IMR-90 (cell line): ENCODE measurements at regions not wholly inside any gene's neighbourhood (a gene's known extent, or its start where the extent isn't known, plus 50 kb on each side); places are given as distances from the start of the nearest gene placed in this dataset.

ENCODE experiments used
- ATAC-seq: fragments of 200-7000 bp; cut with Tn5 transposase; 2 replicates; pipeline ENCODE4 v1.9.1; 2020; ENCODE audit warnings: low read depth, mild to moderate bottlenecking, moderate library complexity
- BruUV-seq: library from RNA; stranded (reverse); fragments of 400-500 nt; replicated peaks from 2 replicates; lab custom pipeline; 2021; lab: Mats Ljungman, UMichigan
- CTCF ChIA-PET: fragments of 300-600 bp; formaldehyde crosslinking; extraction: SDS; loops from one replicate; lab custom pipeline; 2021; ENCODE audit warnings: antibody characterized with exemption; lab: Yijun Ruan, JAX
- POLR2A ChIA-PET: fragments of 300-600 bp; sonication (Branson Sonifier 250); formaldehyde crosslinking; loops from one replicate; lab custom pipeline; 2022; ENCODE audit warnings: antibody characterized with exemption; ENCODE audit not compliant: unreplicated experiment; lab: Charles Lee
- DNase-seq: peaks from one replicate; pipeline ENCODE4 v3.0.0; 2013
- H2AFZ ChIP-seq: replicated peaks from 2 replicates; pipeline ENCODE3; 2013; ENCODE audit warnings: low read length, mild to moderate bottlenecking; ENCODE audit not compliant: poor library complexity
- H2AK5ac ChIP-seq: 2 replicates; pipeline ENCODE4 v1.6.1; 2013; ENCODE audit warnings: low read depth, low read length, inconsistent platforms
- H2AK9ac ChIP-seq: replicated peaks from 2 replicates; pipeline ENCODE3; 2013; ENCODE audit warnings: mild to moderate bottlenecking, low read depth, low read length, moderate library complexity; ENCODE audit not compliant: poor library complexity
- H2BK120ac ChIP-seq: 2 replicates; pipeline ENCODE4 v1.6.1; 2013; ENCODE audit warnings: low read depth, low read length, inconsistent platforms
- H2BK15ac ChIP-seq: 3 replicates; pipeline ENCODE4 v1.6.1; 2013; ENCODE audit warnings: low read depth, low read length, inconsistent platforms
- H2BK20ac ChIP-seq: 2 replicates; pipeline ENCODE4 v1.6.1; 2013; ENCODE audit warnings: low read depth, mild to moderate bottlenecking, inconsistent platforms, low read length, moderate library complexity
- H2BK5ac ChIP-seq: 2 replicates; pipeline ENCODE4 v1.6.1; 2013; ENCODE audit warnings: mild to moderate bottlenecking, low read depth, low read length, inconsistent platforms; ENCODE audit not compliant: poor library complexity, severe bottlenecking
- H3K14ac ChIP-seq: replicated peaks from 2 replicates; pipeline ENCODE4 v1.6.1; 2013; ENCODE audit warnings: low read depth, low read length, inconsistent platforms
- H3K18ac ChIP-seq: 2 replicates; pipeline ENCODE4 v1.6.1; 2013; ENCODE audit warnings: low read depth, low read length, control low read depth
- H3K23ac ChIP-seq: 2 replicates; pipeline ENCODE4 v1.6.1; 2013; ENCODE audit warnings: low read depth, low read length, inconsistent platforms
- H3K27ac ChIP-seq: 2 replicates; pipeline ENCODE4 v1.5.1; 2013; ENCODE audit warnings: mild to moderate bottlenecking, control low read depth, low read length; ENCODE audit not compliant: insufficient read depth
- H3K27me3 ChIP-seq: 2 replicates; pipeline ENCODE4 v1.6.1; 2013; ENCODE audit warnings: low read length; ENCODE audit not compliant: control insufficient read depth, insufficient read depth
- H3K36me3 ChIP-seq: 2 replicates; pipeline ENCODE4 v1.6.1; 2013; ENCODE audit warnings: low read length, mixed read lengths; ENCODE audit not compliant: control insufficient read depth, insufficient read depth
- H3K4ac ChIP-seq: 2 replicates; pipeline ENCODE4 v1.6.1; 2013; ENCODE audit warnings: low read depth, low read length, inconsistent platforms
- H3K4me1 ChIP-seq: 2 replicates; pipeline ENCODE4 v1.6.1; 2013; ENCODE audit warnings: low read length, mixed read lengths; ENCODE audit not compliant: control insufficient read depth, insufficient read depth
- H3K4me2 ChIP-seq: 2 replicates; pipeline ENCODE4 v1.6.1; 2013; ENCODE audit warnings: low read depth, mild to moderate bottlenecking, control low read depth, low read length, moderate library complexity
- H3K4me3 ChIP-seq: 2 replicates; pipeline ENCODE4 v1.5.1; 2013; ENCODE audit warnings: low read depth, mild to moderate bottlenecking, control low read depth, low read length, moderate library complexity; ENCODE audit not compliant: insufficient read depth
- H3K56ac ChIP-seq: 2 replicates; pipeline ENCODE4 v1.6.1; 2013; ENCODE audit warnings: low read length, inconsistent platforms; ENCODE audit not compliant: insufficient read depth; ENCODE audit errors: extremely low read depth
- H3K79me1 ChIP-seq, 2 experiments: 2 replicates each; pipeline ENCODE4 v1.6.1; 2013; ENCODE audit warnings: low read length in 2 of 2, inconsistent platforms in 1 of 2, low read depth in 1 of 2
- H3K9ac ChIP-seq: 2 replicates; pipeline ENCODE4 v1.6.1; 2013; ENCODE audit warnings: low read depth, low read length, control low read depth
- H3K9me1 ChIP-seq: 2 replicates; pipeline ENCODE4 v1.6.1; 2013; ENCODE audit warnings: low read length, inconsistent platforms; ENCODE audit not compliant: insufficient read depth
- H3K9me3 ChIP-seq: 2 replicates; pipeline ENCODE4 v1.6.1; 2013; ENCODE audit warnings: low read length; ENCODE audit not compliant: control insufficient read depth, insufficient read depth
- H4K20me1 ChIP-seq: 2 replicates; pipeline ENCODE4 v1.6.1; 2013; ENCODE audit warnings: low read length, inconsistent platforms; ENCODE audit not compliant: insufficient read depth
- H4K5ac ChIP-seq: 2 replicates; pipeline ENCODE4 v1.6.1; 2013; ENCODE audit warnings: mild to moderate bottlenecking, low read depth, low read length, control low read depth
- H4K8ac ChIP-seq, 2 experiments: 2 replicates each; pipeline ENCODE4 v1.6.1; 2013; ENCODE audit warnings: low read depth in 2 of 2, low read length in 2 of 2, control low read depth in 1 of 2, inconsistent platforms in 1 of 2
- H4K91ac ChIP-seq: 2 replicates; pipeline ENCODE4 v1.6.1; 2013; ENCODE audit warnings: low read depth, low read length, inconsistent platforms; ENCODE audit not compliant: insufficient read depth
- BHLHE40 ChIP-seq: fragments of 150-350 bp; IDR thresholded peaks from 2 replicates; pipeline ENCODE4 v1.6.1; 2016; ENCODE audit warnings: mild to moderate bottlenecking, low read depth, low read length
- CEBPB ChIP-seq: IDR thresholded peaks from 2 replicates; pipeline ENCODE4 v1.6.1; 2012; ENCODE audit warnings: low read depth, low read length, improper control_type of control experiment
- CHD1 ChIP-seq: IDR thresholded peaks from 2 replicates; pipeline ENCODE4 v1.6.1; 2012; ENCODE audit warnings: low read depth, low read length, improper control_type of control experiment
- MAFK ChIP-seq: IDR thresholded peaks from 2 replicates; pipeline ENCODE4 v1.6.1; 2012; ENCODE audit warnings: low read depth, low read length, improper control_type of control experiment
- MAZ ChIP-seq: IDR thresholded peaks from 2 replicates; pipeline ENCODE4 v1.6.1; 2012; ENCODE audit warnings: low read depth, mild to moderate bottlenecking, low read length, improper control_type of control experiment, moderate library complexity, borderline replicate concordance
- NFE2L2 ChIP-seq: fragments of 150-350 bp; IDR thresholded peaks from 2 replicates; pipeline ENCODE4 v1.6.1; 2016; ENCODE audit warnings: low read depth, mild to moderate bottlenecking, low read length
- POLR2A ChIP-seq: IDR thresholded peaks from 2 replicates; pipeline ENCODE4 v1.6.1; 2012; ENCODE audit warnings: mild to moderate bottlenecking, low read depth, low read length
- RAD21 ChIP-seq: IDR thresholded peaks from 2 replicates; pipeline ENCODE4 v1.6.1; 2012; ENCODE audit warnings: low read length, improper control_type of control experiment
- RCOR1 ChIP-seq: IDR thresholded peaks from 2 replicates; pipeline ENCODE4 v1.6.1; 2012; ENCODE audit warnings: mild to moderate bottlenecking, low read length, improper control_type of control experiment; ENCODE audit not compliant: insufficient replicate concordance
- SMC3 ChIP-seq: fragments of 150-350 bp; IDR thresholded peaks from 2 replicates; pipeline ENCODE4 v1.6.1; 2016; ENCODE audit warnings: low read depth, mild to moderate bottlenecking, antibody characterized with exemption, low read length, moderate library complexity
- WGBS, 2 experiments: methylation state at CpG; one replicate each; pipeline versions ENCODE4 v1.1.5 to v1.1.7; 2013; ENCODE audit warnings: missing lambda C conversion rate in 2 of 2; ENCODE audit not compliant: insufficient read length in 1 of 2; ENCODE audit errors: extremely low coverage in 2 of 2; 5-methylcytosine and 5-hydroxymethylcytosine counted together
- dilution Hi-C: fragments of 300-500 bp; cut with HindIII; formaldehyde crosslinking; loops from one replicate; pipeline ENCODE4 v1.14.3; 2018; ENCODE audit warnings: low sequenced_read_pairs; ENCODE audit not compliant: unreplicated experiment
- in situ Hi-C: fragments of 300-500 bp; cut with MboI; formaldehyde crosslinking; loops from 3 replicates; pipeline ENCODE4 v1.14.3; 2019; ENCODE audit warnings: low sequenced_read_pairs, inconsistent platforms, mixed read lengths
- intact Hi-C: fragments of 100-400 bp; cut with micrococcal nuclease; formaldehyde crosslinking; loops from 2 replicates; pipeline ENCODE4 v1.10.0; 2022
- TF ChIP-seq, protein P1 (sequence below): fragments of 150-350 bp; IDR thresholded peaks from 2 replicates; pipeline ENCODE4 v1.6.1; 2016; ENCODE audit warnings: low read depth, mild to moderate bottlenecking, low read length, moderate library complexity, borderline replicate concordance

DNA sequence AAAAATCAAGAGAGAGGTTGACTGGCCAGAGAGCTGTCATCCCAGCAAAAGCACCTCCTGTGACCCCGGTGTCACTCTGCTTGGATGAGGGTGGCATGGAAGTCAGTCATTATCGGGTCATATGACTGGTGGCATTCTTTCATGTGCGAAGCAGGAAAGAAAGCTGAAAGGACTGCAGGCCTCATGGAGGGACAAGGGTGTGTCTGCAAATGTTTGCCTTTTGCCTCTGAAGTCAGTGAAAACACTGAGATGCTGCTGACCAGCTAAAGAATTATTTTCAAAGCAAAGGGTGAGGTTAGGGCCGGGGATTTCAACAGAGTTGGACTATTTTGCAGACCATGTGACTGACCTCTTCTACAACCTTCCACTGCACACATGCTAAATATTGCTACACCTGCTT lies 298.3 kb downstream of the CSNK1G3 start:
- no peaks in the 10 kb centered on the region for H3K79me1 ChIP-seq
- TF ChIP-seq RAD21, result no peak
- TF ChIP-seq MAFK, result no peak
- no peak for TF ChIP-seq POLR2A
- no peak for TF ChIP-seq BHLHE40
- TF ChIP-seq RCOR1, result no peak
- TF ChIP-seq CEBPB, result no peak
- no peak for TF ChIP-seq SMC3
- no peak for TF ChIP-seq CHD1
- TF ChIP-seq, protein P1, sequence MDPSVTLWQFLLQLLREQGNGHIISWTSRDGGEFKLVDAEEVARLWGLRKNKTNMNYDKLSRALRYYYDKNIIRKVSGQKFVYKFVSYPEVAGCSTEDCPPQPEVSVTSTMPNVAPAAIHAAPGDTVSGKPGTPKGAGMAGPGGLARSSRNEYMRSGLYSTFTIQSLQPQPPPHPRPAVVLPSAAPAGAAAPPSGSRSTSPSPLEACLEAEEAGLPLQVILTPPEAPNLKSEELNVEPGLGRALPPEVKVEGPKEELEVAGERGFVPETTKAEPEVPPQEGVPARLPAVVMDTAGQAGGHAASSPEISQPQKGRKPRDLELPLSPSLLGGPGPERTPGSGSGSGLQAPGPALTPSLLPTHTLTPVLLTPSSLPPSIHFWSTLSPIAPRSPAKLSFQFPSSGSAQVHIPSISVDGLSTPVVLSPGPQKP, result no peak
- no peak for TF ChIP-seq NFE2L2
- TF ChIP-seq MAZ, result no peak
- no peak overlapping the region for H4K91ac ChIP-seq
- no peak overlapping the region for H2BK15ac ChIP-seq
- H3K9me1 ChIP-seq, result no peaks in the 10 kb centered on the region
- H3K18ac ChIP-seq, result 0 out of 2 replicates have a peak overlapping the region, but pooled peaks have one; percentile 3
- H2BK5ac ChIP-seq, result no peak overlapping the region
- H3K27ac ChIP-seq, result no peak overlapping the region
- WGBS, 2 experiments, result 80% methylated on average over 1 of the region's 4 CpGs; no CpG with 5 or more reads in 1 of the 2 experiments
- H3K56ac ChIP-seq, result no peak overlapping the region
- H3K4me2 ChIP-seq, result no peak overlapping the region
- no peaks in the 10 kb centered on the region for H3K36me3 ChIP-seq
- H3K27me3 ChIP-seq, result no peaks in the 10 kb centered on the region
- no peak overlapping the region for H3K4me3 ChIP-seq
- H2BK20ac ChIP-seq, result no peak overlapping the region
- no peak overlapping the region for H2AK5ac ChIP-seq
- POLR2A ChIA-PET, result no interaction called here
- no peak overlapping the region for H2AK9ac ChIP-seq
- no TSS peak for BruUV-seq
- no peaks in the 10 kb centered on the region for H3K9me3 ChIP-seq
- no peaks in the 10 kb centered on the region for H4K20me1 ChIP-seq
- H4K8ac ChIP-seq, result no peak overlapping the region
- 0 out of 2 replicates have a peak overlapping the region, but pooled peaks have one; percentile 7 for H3K4ac ChIP-seq
- CTCF ChIA-PET, result interaction anchor here (1.2 kb wide), 1 partner anchor 24 kb away, joined by 4 read pairs; no protein-coding TSS in a partner anchor
- H3K14ac ChIP-seq, result no peak overlapping the region
- DNase-seq (no peak), ATAC-seq (0 out of 2 replicates have a peak, but pooled peaks have one; percentile 17)
- no peak overlapping the region for H2AFZ ChIP-seq
- no peak overlapping the region for H3K9ac ChIP-seq
- peaks cover 9% of the 10 kb centered on the region; the same call in 1 of the 2 replicates for H3K4me1 ChIP-seq
- intact Hi-C loops (no loop called here), dilution Hi-C loops (no loop called here), in situ Hi-C loops (no loop called here)
- H3K23ac ChIP-seq, result no peak overlapping the region
- H2BK120ac ChIP-seq, result no peak overlapping the region
- H4K5ac ChIP-seq, result peak overlapping the region; percentile 3; the same call in 1 of the 2 replicates
